ENCODE measurements at regions not wholly inside any gene's neighbourhood (a gene's known extent, or its start where the extent isn't known, plus 50 kb on each side); places are given as distances from the start of the nearest gene placed in this dataset.

GRCh38 chr18:73577365-73577764 is 570.3 kb downstream of the FBXO15 start:
- H3K4me3 ChIP-seq, result no peak overlapping the region
- H3K9me3 Mint-ChIP-seq, result no peaks in the 10 kb centered on the region
- no peaks in the 10 kb centered on the region for H3K79me2 ChIP-seq (replicated peaks; ENCODE audit: insufficient read depth)
- no peak overlapping the region for H3K4me3 Mint-ChIP-seq
- no peak overlapping the region for H3K4me2 ChIP-seq
- no peak overlapping the region for H3K27ac ChIP-seq (ENCODE audit: low read depth)
- TF ChIP-seq EZH2 (IDR thresholded peaks at IDR 0.05; ENCODE audit: low read depth, unreplicated experiment), result no peak
- TF ChIP-seq CTCF (conservative IDR thresholded peaks at IDR 0.05; ENCODE audit: low read depth in 2 of 2), result no peak
- no peak for TF ChIP-seq NANOG (IDR thresholded peaks at IDR 0.05; ENCODE audit: borderline replicate concordance)
- TF ChIP-seq POLR2AphosphoS5 (IDR thresholded peaks at IDR 0.05; ENCODE audit: low read depth), result no peak
- no peak for TF ChIP-seq JUNB (IDR thresholded peaks at IDR 0.05; ENCODE audit: unreplicated experiment)
- no peak for TF ChIP-seq ETS1 (IDR thresholded peaks at IDR 0.05)
- no peak for TF ChIP-seq ZNF331 (CRISPR knock-in tag; IDR thresholded peaks at IDR 0.05; ENCODE audit: low read depth)
- no peak for TF ChIP-seq EZH2phosphoT487 (IDR thresholded peaks at IDR 0.05; ENCODE audit: unreplicated experiment)
- H3K27me3 Mint-ChIP-seq (ENCODE audit: insufficient read depth, low read depth, poor library complexity), result no peaks in the 10 kb centered on the region
- H3K9me2 ChIP-seq (ENCODE audit: insufficient read depth), result 0 out of 2 replicates have a peak, but pooled peaks cover 3% of the 10 kb centered on the region
- no peak overlapping the region for H2AFZ ChIP-seq
- H3F3A ChIP-seq (replicated peaks; ENCODE audit: low read depth), result no peaks in the 10 kb centered on the region
- no peaks in the 10 kb centered on the region for H3K27me3 ChIP-seq (ENCODE audit: insufficient read depth)
- H3K27ac Mint-ChIP-seq, result no peak overlapping the region
- no peaks in the 10 kb centered on the region for H3K36me3 Mint-ChIP-seq (ENCODE audit: low read depth)
- no peaks in the 10 kb centered on the region for H4K20me1 ChIP-seq (replicated peaks; ENCODE audit: insufficient read depth)
- no peak for DNase-seq (ENCODE audit: low spot score)
- H3K4me1 ChIP-seq (ENCODE audit: insufficient read depth), result no peaks in the 10 kb centered on the region
- no peaks in the 10 kb centered on the region for H3K36me3 ChIP-seq (ENCODE audit: insufficient read depth)
- no peak for ATAC-seq
- no peaks in the 10 kb centered on the region for H3K4me1 Mint-ChIP-seq

- TF ChIP-seq CTCF (conservative IDR thresholded peaks at IDR 0.05; ENCODE audit: low read depth in 2 of 2) (no peak), EZH2 (IDR thresholded peaks at IDR 0.05; ENCODE audit: low read depth, unreplicated experiment) (no peak), JUNB (IDR thresholded peaks at IDR 0.05; ENCODE audit: unreplicated experiment) (no peak), ETS1 (IDR thresholded peaks at IDR 0.05) (no peak), CREB1 (CRISPR knock-in tag; IDR thresholded peaks at IDR 0.05; ENCODE audit: low read depth) (no peak)
- H3K36me3 Mint-ChIP-seq (ENCODE audit: low read depth), result no peaks in the 10 kb centered on the region
- Histone ChIP-seq H3K9me2 (ENCODE audit: insufficient read depth) (no peaks in the 10 kb centered on the region), H3K4me1 (ENCODE audit: insufficient read depth) (no peaks in the 10 kb centered on the region), H4K20me1 (replicated peaks; ENCODE audit: insufficient read depth) (no peaks in the 10 kb centered on the region), H3K4me2 (no peak overlapping the region), H3F3A (replicated peaks; ENCODE audit: low read depth) (no peaks in the 10 kb centered on the region), H3K79me2 (replicated peaks; ENCODE audit: insufficient read depth) (no peaks in the 10 kb centered on the region), H3K27me3 (ENCODE audit: insufficient read depth) (no peaks in the 10 kb centered on the region), H2AFZ (no peak overlapping the region), H3K4me3 (no peak overlapping the region), H3K27ac (ENCODE audit: low read depth) (no peak overlapping the region), H3K36me3 (ENCODE audit: insufficient read depth) (no peaks in the 10 kb centered on the region)
- DNase-seq (ENCODE audit: low spot score) (no peak), ATAC-seq (no peak)
- H3K4me1 Mint-ChIP-seq, result peaks cover 4% of the 10 kb centered on the region; the same call in 2 of the 3 replicates
- no peak overlapping the region for H3K27ac Mint-ChIP-seq
- peaks cover 1% of the 10 kb centered on the region for H3K27me3 Mint-ChIP-seq (ENCODE audit: insufficient read depth, low read depth, poor library complexity)
- no peaks in the 10 kb centered on the region for H3K9me3 Mint-ChIP-seq
- H3K4me3 Mint-ChIP-seq, result no peak overlapping the region
These were observed 583.6 kb downstream of the FBXO15 start for GRCh38 chr18:73563901-73564472.

Measured in GM23338 (cell line).